Endothelial cell (in vitro differentiated cells): ENCODE measurements at regions not wholly inside any gene's neighbourhood (a gene's known extent, or its start where the extent isn't known, plus 50 kb on each side); places are given as distances from the start of the nearest gene placed in this dataset.

ENCODE experiments used
- DNase-seq: peaks from one replicate; pipeline ENCODE4 v3.0.0; 2021; ENCODE audit warnings: low spot score
- H3K27ac Mint-ChIP-seq: one replicate; pipeline ENCODE4 v1.8.0; 2021; ENCODE audit warnings: mixed read lengths, inconsistent platforms; ENCODE audit not compliant: unreplicated experiment
- H3K27me3 Mint-ChIP-seq: one replicate; pipeline ENCODE4 v1.8.0; 2021; ENCODE audit warnings: mild to moderate bottlenecking, moderate library complexity, mixed read lengths, inconsistent platforms; ENCODE audit not compliant: unreplicated experiment
- H3K36me3 Mint-ChIP-seq: one replicate; pipeline ENCODE4 v1.8.0; 2021; ENCODE audit warnings: mild to moderate bottlenecking, low read depth, mixed read lengths, inconsistent platforms; ENCODE audit not compliant: unreplicated experiment
- H3K4me1 Mint-ChIP-seq: one replicate; pipeline ENCODE4 v1.8.0; 2021; ENCODE audit warnings: mild to moderate bottlenecking, mixed read lengths, inconsistent platforms; ENCODE audit not compliant: unreplicated experiment
- H3K4me3 Mint-ChIP-seq: one replicate; pipeline ENCODE4 v1.8.0; 2021; ENCODE audit warnings: mild to moderate bottlenecking, mixed read lengths, inconsistent platforms; ENCODE audit not compliant: unreplicated experiment
- H3K9me3 Mint-ChIP-seq: one replicate; pipeline ENCODE4 v1.8.0; 2021; ENCODE audit warnings: mixed read lengths, inconsistent platforms; ENCODE audit not compliant: unreplicated experiment
- TF ChIP-seq, protein P1 (sequence below): fragments of 200-600 bp; sonication (generic); IDR thresholded peaks from one replicate; pipeline ENCODE4 v1.5.0; 2021; ENCODE audit warnings: antibody characterized with exemption; ENCODE audit not compliant: unreplicated experiment

DNA sequence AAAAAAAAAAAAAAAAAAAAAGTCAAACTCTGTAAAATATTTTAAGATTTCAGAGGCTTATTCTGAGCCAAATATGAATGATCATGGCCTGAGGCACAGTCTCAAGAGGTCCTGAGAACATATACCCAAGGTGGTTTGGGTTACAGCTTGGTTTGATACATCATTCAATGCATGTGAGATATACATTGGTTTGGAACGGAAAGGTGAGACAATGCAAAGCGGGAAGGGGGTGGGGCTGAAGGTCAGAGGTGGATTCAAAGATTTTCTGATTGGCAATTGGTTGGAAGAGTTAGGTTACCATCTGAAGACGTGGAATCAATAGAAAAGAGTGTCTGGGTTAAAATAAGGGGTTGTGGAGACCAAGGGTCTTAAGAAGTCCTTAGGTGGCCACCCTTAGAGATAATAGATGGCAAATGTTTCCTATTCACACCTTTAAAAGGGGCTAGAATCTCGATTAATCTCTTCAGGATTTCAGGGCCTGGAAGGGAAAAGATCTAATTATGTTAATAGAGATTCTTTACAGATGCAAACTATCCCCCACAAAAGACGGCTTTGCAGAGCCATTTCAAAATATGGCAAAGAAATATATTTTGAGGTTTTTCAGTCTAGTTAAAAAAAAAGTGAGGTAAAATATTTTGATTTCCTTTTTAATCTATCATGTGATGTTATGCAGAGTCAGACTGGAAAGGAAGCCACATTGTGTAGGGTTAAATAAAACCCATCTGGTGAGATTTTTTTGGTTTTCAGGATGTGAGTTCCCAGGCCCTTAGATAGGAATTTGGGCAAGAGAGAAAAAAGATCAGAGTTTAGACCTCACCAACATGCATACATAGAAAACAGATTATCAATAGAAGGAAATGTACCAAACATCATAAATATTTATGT, 173.8 kb upstream of the CNOT2 start:
- H3K36me3 Mint-ChIP-seq, result no peaks in the 10 kb centered on the region
- H3K4me3 Mint-ChIP-seq, result no peak overlapping the region
- no peak overlapping the region for H3K27ac Mint-ChIP-seq
- H3K9me3 Mint-ChIP-seq, result no peaks in the 10 kb centered on the region
- no peak for DNase-seq
- TF ChIP-seq, protein P1, sequence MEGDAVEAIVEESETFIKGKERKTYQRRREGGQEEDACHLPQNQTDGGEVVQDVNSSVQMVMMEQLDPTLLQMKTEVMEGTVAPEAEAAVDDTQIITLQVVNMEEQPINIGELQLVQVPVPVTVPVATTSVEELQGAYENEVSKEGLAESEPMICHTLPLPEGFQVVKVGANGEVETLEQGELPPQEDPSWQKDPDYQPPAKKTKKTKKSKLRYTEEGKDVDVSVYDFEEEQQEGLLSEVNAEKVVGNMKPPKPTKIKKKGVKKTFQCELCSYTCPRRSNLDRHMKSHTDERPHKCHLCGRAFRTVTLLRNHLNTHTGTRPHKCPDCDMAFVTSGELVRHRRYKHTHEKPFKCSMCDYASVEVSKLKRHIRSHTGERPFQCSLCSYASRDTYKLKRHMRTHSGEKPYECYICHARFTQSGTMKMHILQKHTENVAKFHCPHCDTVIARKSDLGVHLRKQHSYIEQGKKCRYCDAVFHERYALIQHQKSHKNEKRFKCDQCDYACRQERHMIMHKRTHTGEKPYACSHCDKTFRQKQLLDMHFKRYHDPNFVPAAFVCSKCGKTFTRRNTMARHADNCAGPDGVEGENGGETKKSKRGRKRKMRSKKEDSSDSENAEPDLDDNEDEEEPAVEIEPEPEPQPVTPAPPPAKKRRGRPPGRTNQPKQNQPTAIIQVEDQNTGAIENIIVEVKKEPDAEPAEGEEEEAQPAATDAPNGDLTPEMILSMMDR, result no peak
- H3K4me1 Mint-ChIP-seq, result peaks cover 13% of the 10 kb centered on the region
- H3K27me3 Mint-ChIP-seq, result peaks cover 2% of the 10 kb centered on the region

DNA sequence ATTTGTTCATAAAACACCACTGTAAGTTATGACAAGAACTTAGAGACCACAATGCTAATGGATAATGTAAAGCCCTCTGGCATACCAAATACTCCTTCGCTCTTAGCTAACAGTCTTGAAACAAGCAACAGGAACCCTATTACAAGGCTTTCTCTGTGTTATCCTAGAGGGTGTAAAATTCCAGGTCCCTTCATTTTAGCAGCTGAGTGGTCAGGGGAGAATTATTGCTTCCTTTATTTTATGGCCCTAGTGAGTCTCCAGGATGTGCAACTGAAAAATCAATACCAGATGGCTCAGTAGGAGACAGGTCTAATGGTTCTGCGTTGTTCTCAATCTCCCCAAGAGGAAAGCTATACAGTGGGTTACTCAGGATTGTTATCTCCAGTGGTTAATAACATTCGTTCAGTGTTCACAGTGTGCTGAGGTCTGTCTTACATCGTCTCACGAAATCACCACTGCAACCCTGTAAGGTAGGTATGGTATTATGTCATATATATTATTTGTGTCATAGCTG, 172.7 kb upstream of the CNOT2 start:
- peaks cover 2% of the 10 kb centered on the region for H3K27me3 Mint-ChIP-seq
- H3K27ac Mint-ChIP-seq, result no peak overlapping the region
- H3K4me1 Mint-ChIP-seq, result peaks cover 16% of the 10 kb centered on the region
- no peaks in the 10 kb centered on the region for H3K9me3 Mint-ChIP-seq
- no peaks in the 10 kb centered on the region for H3K36me3 Mint-ChIP-seq
- no peak for DNase-seq
- TF ChIP-seq, protein P1, result no peak
- H3K4me3 Mint-ChIP-seq, result no peak overlapping the region

DNA sequence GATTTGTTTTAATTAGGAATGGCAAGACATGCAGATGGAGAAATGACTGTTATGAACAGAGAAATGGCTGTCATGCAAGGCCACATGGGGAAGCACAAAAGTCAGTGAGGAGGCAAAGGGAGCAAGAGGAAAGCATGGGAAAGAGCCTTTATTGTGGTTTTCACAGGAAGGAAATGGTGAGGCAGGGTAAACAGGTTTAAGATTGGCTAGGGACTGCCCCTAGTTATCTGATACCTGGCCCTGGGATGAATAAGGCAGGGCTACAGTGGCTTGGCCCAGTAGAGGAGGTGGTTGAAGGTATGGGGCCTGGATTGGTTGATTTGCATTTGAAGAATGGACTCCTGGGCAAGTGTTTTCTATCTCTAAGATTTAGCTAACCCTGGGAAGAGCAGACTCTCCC, 168.7 kb upstream of the CNOT2 start:
- no peak for DNase-seq
- H3K36me3 Mint-ChIP-seq, result no peaks in the 10 kb centered on the region

DNA sequence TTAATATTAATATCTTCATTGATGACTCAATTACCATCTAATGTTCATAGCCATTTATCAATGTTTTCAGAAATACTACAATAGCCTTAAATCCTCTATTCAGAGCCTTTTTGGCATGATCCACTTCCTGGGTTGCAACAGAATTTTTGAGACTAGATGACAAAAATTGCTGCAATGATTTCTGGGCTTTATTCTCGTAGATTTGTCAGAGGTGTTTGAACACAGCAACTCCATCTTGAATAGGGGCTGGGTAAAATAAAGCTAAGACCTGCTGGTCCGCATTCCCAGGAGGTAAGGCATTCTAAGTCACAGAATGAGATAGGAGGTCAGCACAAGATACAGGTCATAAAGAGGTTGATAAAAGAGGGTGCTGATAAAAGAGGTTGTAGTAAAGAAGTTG, 165.8 kb upstream of the CNOT2 start:
- Mint-ChIP-seq H3K9me3 (no peaks in the 10 kb centered on the region), H3K4me1 (peaks cover 9% of the 10 kb centered on the region), H3K36me3 (no peaks in the 10 kb centered on the region), H3K4me3 (no peak overlapping the region), H3K27me3 (no peaks in the 10 kb centered on the region), H3K27ac (no peak overlapping the region)
- TF ChIP-seq, protein P1, result no peak
- no peak for DNase-seq

More for the DNA sequence above, 168.7 kb upstream of the CNOT2 start:
- TF ChIP-seq, protein P1, result no peak
- Mint-ChIP-seq H3K9me3 (no peaks in the 10 kb centered on the region), H3K27ac (no peak overlapping the region), H3K4me1 (peaks cover 16% of the 10 kb centered on the region), H3K4me3 (no peak overlapping the region), H3K27me3 (peaks cover 2% of the 10 kb centered on the region)

DNA sequence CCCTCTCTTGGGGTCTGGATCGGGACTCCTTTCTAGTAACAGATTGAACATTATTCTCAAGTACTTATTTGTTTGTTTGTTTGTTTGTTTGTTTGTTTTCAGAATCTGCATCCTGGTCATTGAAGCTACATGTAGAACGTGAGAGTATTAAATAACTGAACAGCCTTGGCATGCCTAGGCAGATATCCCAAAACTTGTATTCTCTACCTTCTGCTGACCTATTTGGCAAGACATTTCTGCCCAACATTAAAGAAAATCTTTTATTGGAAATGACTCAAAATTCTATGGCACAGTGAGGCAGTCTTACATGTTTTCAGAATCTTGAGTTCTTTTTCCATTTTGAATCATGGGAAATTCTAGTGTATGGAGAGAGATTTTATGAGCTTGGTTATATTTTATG, 165.1 kb upstream of the CNOT2 start:
- DNase-seq, result no peak
- TF ChIP-seq, protein P1, result no peak
- peaks cover 9% of the 10 kb centered on the region for H3K4me1 Mint-ChIP-seq
- H3K27ac Mint-ChIP-seq, result no peak overlapping the region
- H3K27me3 Mint-ChIP-seq, result no peaks in the 10 kb centered on the region
- no peak overlapping the region for H3K4me3 Mint-ChIP-seq
- no peaks in the 10 kb centered on the region for H3K36me3 Mint-ChIP-seq
- no peaks in the 10 kb centered on the region for H3K9me3 Mint-ChIP-seq
